ENCODE measurements at regions not wholly inside any gene's neighbourhood (a gene's known extent, or its start where the extent isn't known, plus 50 kb on each side); places are given as distances from the start of the nearest gene placed in this dataset.
A peak's percentile ranks its signal among the peaks of the same experiment; 100 is the strongest.

GRCh38 chr16:9248162-9248561 lies 156.7 kb downstream of the HAPSTR1 start:
- Histone ChIP-seq H3K9me2 (ENCODE audit: insufficient read depth) (0 out of 2 replicates have a peak, but pooled peaks cover 4% of the 10 kb centered on the region), H3K79me2 (replicated peaks; ENCODE audit: insufficient read depth) (no peaks in the 10 kb centered on the region), H2AFZ (no peak overlapping the region), H3F3A (replicated peaks; ENCODE audit: low read depth) (no peaks in the 10 kb centered on the region), H3K27ac (ENCODE audit: low read depth) (no peak overlapping the region), H3K4me1 (ENCODE audit: insufficient read depth) (no peaks in the 10 kb centered on the region; the same call in 1 of the 2 replicates), H3K4me3 (no peak overlapping the region), H3K36me3 (ENCODE audit: insufficient read depth) (no peaks in the 10 kb centered on the region), H3K27me3 (ENCODE audit: insufficient read depth) (no peaks in the 10 kb centered on the region), H4K20me1 (replicated peaks; ENCODE audit: insufficient read depth) (no peaks in the 10 kb centered on the region), H3K4me2 (no peak overlapping the region)
- no peak overlapping the region for H3K4me3 Mint-ChIP-seq
- H3K4me1 Mint-ChIP-seq = peaks cover 5% of the 10 kb centered on the region
- no peaks in the 10 kb centered on the region for H3K36me3 Mint-ChIP-seq (ENCODE audit: low read depth)
- TF ChIP-seq POLR2AphosphoS5 (IDR thresholded peaks at IDR 0.05; ENCODE audit: low read depth) (no peak), JUNB (IDR thresholded peaks at IDR 0.05; ENCODE audit: unreplicated experiment) (no peak), ZNF331 (CRISPR knock-in tag; IDR thresholded peaks at IDR 0.05; ENCODE audit: low read depth) (no peak), REST (IDR thresholded peaks at IDR 0.05; ENCODE audit: unreplicated experiment) (no peak), STAT1 (IDR thresholded peaks at IDR 0.05; ENCODE audit: unreplicated experiment) (no peak), EZH2phosphoT487 (IDR thresholded peaks at IDR 0.05; ENCODE audit: unreplicated experiment) (no peak), EZH2 (IDR thresholded peaks at IDR 0.05; ENCODE audit: low read depth, unreplicated experiment) (no peak), CREB1 (CRISPR knock-in tag; IDR thresholded peaks at IDR 0.05; ENCODE audit: low read depth) (no peak), NANOG (IDR thresholded peaks at IDR 0.05; ENCODE audit: borderline replicate concordance) (no peak), ZNF114 (CRISPR knock-in tag; IDR thresholded peaks at IDR 0.05) (no peak)
- TF ChIP-seq, protein P1, sequence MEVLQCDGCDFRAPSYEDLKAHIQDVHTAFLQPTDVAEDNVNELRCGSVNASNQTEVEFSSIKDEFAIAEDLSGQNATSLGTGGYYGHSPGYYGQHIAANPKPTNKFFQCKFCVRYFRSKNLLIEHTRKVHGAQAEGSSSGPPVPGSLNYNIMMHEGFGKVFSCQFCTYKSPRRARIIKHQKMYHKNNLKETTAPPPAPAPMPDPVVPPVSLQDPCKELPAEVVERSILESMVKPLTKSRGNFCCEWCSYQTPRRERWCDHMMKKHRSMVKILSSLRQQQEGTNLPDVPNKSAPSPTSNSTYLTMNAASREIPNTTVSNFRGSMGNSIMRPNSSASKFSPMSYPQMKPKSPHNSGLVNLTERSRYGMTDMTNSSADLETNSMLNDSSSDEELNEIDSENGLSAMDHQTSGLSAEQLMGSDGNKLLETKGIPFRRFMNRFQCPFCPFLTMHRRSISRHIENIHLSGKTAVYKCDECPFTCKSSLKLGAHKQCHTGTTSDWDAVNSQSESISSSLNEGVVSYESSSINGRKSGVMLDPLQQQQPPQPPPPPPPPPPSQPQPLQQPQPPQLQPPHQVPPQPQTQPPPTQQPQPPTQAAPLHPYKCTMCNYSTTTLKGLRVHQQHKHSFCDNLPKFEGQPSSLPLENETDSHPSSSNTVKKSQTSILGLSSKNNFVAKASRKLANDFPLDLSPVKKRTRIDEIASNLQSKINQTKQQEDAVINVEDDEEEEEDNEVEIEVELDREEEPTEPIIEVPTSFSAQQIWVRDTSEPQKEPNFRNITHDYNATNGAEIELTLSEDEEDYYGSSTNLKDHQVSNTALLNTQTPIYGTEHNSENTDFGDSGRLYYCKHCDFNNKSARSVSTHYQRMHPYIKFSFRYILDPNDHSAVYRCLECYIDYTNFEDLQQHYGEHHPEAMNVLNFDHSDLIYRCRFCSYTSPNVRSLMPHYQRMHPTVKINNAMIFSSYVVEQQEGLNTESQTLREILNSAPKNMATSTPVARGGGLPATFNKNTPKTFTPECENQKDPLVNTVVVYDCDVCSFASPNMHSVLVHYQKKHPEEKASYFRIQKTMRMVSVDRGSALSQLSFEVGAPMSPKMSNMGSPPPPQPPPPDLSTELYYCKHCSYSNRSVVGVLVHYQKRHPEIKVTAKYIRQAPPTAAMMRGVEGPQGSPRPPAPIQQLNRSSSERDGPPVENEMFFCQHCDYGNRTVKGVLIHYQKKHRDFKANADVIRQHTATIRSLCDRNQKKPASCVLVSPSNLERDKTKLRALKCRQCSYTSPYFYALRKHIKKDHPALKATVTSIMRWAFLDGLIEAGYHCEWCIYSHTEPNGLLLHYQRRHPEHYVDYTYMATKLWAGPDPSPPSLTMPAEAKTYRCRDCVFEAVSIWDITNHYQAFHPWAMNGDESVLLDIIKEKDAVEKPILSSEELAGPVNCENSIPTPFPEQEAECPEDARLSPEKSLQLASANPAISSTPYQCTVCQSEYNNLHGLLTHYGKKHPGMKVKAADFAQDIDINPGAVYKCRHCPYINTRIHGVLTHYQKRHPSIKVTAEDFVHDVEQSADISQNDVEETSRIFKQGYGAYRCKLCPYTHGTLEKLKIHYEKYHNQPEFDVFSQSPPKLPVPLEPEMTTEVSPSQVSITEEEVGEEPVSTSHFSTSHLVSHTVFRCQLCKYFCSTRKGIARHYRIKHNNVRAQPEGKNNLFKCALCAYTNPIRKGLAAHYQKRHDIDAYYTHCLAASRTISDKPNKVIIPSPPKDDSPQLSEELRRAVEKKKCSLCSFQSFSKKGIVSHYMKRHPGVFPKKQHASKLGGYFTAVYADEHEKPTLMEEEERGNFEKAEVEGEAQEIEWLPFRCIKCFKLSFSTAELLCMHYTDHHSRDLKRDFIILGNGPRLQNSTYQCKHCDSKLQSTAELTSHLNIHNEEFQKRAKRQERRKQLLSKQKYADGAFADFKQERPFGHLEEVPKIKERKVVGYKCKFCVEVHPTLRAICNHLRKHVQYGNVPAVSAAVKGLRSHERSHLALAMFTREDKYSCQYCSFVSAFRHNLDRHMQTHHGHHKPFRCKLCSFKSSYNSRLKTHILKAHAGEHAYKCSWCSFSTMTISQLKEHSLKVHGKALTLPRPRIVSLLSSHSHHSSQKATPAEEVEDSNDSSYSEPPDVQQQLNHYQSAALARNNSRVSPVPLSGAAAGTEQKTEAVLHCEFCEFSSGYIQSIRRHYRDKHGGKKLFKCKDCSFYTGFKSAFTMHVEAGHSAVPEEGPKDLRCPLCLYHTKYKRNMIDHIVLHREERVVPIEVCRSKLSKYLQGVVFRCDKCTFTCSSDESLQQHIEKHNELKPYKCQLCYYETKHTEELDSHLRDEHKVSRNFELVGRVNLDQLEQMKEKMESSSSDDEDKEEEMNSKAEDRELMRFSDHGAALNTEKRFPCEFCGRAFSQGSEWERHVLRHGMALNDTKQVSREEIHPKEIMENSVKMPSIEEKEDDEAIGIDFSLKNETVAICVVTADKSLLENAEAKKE (CRISPR knock-in tag; IDR thresholded peaks at IDR 0.05) = no peak
- TF ChIP-seq, protein P2, sequence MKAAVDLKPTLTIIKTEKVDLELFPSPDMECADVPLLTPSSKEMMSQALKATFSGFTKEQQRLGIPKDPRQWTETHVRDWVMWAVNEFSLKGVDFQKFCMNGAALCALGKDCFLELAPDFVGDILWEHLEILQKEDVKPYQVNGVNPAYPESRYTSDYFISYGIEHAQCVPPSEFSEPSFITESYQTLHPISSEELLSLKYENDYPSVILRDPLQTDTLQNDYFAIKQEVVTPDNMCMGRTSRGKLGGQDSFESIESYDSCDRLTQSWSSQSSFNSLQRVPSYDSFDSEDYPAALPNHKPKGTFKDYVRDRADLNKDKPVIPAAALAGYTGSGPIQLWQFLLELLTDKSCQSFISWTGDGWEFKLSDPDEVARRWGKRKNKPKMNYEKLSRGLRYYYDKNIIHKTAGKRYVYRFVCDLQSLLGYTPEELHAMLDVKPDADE (IDR thresholded peaks at IDR 0.05) = no peak
- TF ChIP-seq, protein P3, sequence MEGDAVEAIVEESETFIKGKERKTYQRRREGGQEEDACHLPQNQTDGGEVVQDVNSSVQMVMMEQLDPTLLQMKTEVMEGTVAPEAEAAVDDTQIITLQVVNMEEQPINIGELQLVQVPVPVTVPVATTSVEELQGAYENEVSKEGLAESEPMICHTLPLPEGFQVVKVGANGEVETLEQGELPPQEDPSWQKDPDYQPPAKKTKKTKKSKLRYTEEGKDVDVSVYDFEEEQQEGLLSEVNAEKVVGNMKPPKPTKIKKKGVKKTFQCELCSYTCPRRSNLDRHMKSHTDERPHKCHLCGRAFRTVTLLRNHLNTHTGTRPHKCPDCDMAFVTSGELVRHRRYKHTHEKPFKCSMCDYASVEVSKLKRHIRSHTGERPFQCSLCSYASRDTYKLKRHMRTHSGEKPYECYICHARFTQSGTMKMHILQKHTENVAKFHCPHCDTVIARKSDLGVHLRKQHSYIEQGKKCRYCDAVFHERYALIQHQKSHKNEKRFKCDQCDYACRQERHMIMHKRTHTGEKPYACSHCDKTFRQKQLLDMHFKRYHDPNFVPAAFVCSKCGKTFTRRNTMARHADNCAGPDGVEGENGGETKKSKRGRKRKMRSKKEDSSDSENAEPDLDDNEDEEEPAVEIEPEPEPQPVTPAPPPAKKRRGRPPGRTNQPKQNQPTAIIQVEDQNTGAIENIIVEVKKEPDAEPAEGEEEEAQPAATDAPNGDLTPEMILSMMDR (conservative IDR thresholded peaks at IDR 0.05; ENCODE audit: low read depth in 2 of 2) = no peak
- H3K27ac Mint-ChIP-seq = no peak overlapping the region
- DNase-seq (ENCODE audit: low spot score) = no peak
- ATAC-seq = peak; percentile 83
- H3K27me3 Mint-ChIP-seq (ENCODE audit: insufficient read depth, low read depth, poor library complexity) = peaks cover 2% of the 10 kb centered on the region
- H3K9me3 Mint-ChIP-seq = no peaks in the 10 kb centered on the region
